Suprapubic skin (tissue), 4 donors: ENCODE measurements at regions not wholly inside any gene's neighbourhood (a gene's known extent, or its start where the extent isn't known, plus 50 kb on each side); places are given as distances from the start of the nearest gene placed in this dataset.
"Not testable (repeated sequence)": the region's sequence is repeated elsewhere in the genome, so short reads cannot be mapped to it uniquely, and the experiment has no call there.

Source experiments
- DNase-seq, 2 donors: peaks; one replicate each; pipeline ENCODE4 v3.0.0-alpha.2; 2019; ENCODE audit warnings: low spot score in 2 of 2
- H3K27ac ChIP-seq: fragments of 200-600 bp; sonication (generic); one replicate; pipeline ENCODE4 v1.5.1; 2019
- H3K27me3 ChIP-seq: fragments of 200-600 bp; sonication (generic); one replicate; pipeline ENCODE4 v1.5.1; 2019
- H3K36me3 ChIP-seq: fragments of 200-600 bp; sonication (generic); one replicate; pipeline ENCODE4 v1.5.1; 2019
- H3K4me1 ChIP-seq: fragments of 200-600 bp; sonication (generic); one replicate; pipeline ENCODE4 v1.5.1; 2019
- H3K4me3 ChIP-seq: fragments of 200-600 bp; sonication (generic); one replicate; pipeline ENCODE4 v1.5.1; 2019; ENCODE audit warnings: mild to moderate bottlenecking
- H3K9me3 ChIP-seq: fragments of 200-600 bp; sonication (generic); one replicate; pipeline ENCODE4 v1.5.1; 2019
- EP300 ChIP-seq: sonication (generic); formaldehyde crosslinking; IDR thresholded peaks from one replicate; pipeline ENCODE4 v1.6.1; 2017; ENCODE audit warnings: antibody characterized with exemption
- POLR2A ChIP-seq, 2 donors: fragments of 450-650 bp; IDR thresholded peaks; one replicate each; pipeline ENCODE4 v1.6.1; 2017; ENCODE audit warnings: antibody characterized with exemption in 2 of 2, mild to moderate bottlenecking in 2 of 2, moderate library complexity in 2 of 2
- POLR2AphosphoS5 ChIP-seq, 3 donors: sonication (generic); formaldehyde crosslinking; IDR thresholded peaks; one replicate each; pipeline ENCODE4 v1.6.1; 2017; ENCODE audit warnings: antibody characterized with exemption in 3 of 3
- WGBS: methylation state at CpG from one replicate; pipeline ENCODE4 v1.1.5; 2018; 5-methylcytosine and 5-hydroxymethylcytosine counted together
- TF ChIP-seq, protein P1 (sequence below), 2 donors: fragments of 200-600 bp in 1 of 2; fragments of 450-650 bp in 1 of 2; sonication (generic) in 1 of 2; IDR thresholded peaks; one replicate each; pipeline ENCODE4 v1.5.1; 2016 to 2019; ENCODE audit warnings: antibody characterized with exemption in 2 of 2, mild to moderate bottlenecking in 1 of 2, moderate library complexity in 1 of 2

- TF ChIP-seq, protein P1, sequence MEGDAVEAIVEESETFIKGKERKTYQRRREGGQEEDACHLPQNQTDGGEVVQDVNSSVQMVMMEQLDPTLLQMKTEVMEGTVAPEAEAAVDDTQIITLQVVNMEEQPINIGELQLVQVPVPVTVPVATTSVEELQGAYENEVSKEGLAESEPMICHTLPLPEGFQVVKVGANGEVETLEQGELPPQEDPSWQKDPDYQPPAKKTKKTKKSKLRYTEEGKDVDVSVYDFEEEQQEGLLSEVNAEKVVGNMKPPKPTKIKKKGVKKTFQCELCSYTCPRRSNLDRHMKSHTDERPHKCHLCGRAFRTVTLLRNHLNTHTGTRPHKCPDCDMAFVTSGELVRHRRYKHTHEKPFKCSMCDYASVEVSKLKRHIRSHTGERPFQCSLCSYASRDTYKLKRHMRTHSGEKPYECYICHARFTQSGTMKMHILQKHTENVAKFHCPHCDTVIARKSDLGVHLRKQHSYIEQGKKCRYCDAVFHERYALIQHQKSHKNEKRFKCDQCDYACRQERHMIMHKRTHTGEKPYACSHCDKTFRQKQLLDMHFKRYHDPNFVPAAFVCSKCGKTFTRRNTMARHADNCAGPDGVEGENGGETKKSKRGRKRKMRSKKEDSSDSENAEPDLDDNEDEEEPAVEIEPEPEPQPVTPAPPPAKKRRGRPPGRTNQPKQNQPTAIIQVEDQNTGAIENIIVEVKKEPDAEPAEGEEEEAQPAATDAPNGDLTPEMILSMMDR (IDR thresholded peaks at IDR 0.05): no peak
- TF ChIP-seq EP300 (no peak), POLR2AphosphoS5 (IDR thresholded peaks at IDR 0.05) (no peak), POLR2A (IDR thresholded peaks at IDR 0.05) (no peak)
- H3K4me3 ChIP-seq: no peak overlapping the region
- no peaks in the 10 kb centered on the region for H3K4me1 ChIP-seq
- H3K9me3 ChIP-seq: no peaks in the 10 kb centered on the region
- no peaks in the 10 kb centered on the region for H3K27me3 ChIP-seq
- no peaks in the 10 kb centered on the region for H3K36me3 ChIP-seq
- no peak overlapping the region for H3K27ac ChIP-seq
- peak in 1 of 2 donors; percentile 55 for DNase-seq
- 89% methylated on average over 15 of the region's 15 CpGs for WGBS
These were observed 179.3 kb downstream of the POTEB3 start for GRCh38 chr15:21260966-21261395.

DNA sequence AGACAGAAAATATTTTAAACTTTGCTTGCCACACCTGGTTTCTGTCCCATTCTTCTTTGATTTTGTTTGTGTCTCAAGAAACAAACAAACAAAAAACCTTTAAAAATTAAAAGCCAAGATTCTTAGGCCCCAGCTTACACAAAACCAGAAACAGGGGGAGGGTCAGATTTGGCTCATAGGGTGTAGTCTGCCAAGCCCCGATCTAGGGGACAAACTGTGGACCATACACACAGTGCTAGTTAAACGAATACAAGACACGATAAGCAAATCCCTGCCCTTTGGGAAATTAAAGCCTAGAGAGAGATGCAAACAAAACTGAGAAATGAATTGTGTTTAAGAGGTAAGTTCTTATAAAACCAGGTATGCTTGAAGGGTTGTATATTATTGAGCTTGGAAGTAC lies 181.7 kb downstream of the POTEB3 start:
- not testable (repeated sequence) for DNase-seq, H3K36me3 ChIP-seq, H3K27ac ChIP-seq, H3K4me3 ChIP-seq, H3K27me3 ChIP-seq, H3K9me3 ChIP-seq, H3K4me1 ChIP-seq
- WGBS: 87% methylated on average over 3 of the region's 3 CpGs

DNA sequence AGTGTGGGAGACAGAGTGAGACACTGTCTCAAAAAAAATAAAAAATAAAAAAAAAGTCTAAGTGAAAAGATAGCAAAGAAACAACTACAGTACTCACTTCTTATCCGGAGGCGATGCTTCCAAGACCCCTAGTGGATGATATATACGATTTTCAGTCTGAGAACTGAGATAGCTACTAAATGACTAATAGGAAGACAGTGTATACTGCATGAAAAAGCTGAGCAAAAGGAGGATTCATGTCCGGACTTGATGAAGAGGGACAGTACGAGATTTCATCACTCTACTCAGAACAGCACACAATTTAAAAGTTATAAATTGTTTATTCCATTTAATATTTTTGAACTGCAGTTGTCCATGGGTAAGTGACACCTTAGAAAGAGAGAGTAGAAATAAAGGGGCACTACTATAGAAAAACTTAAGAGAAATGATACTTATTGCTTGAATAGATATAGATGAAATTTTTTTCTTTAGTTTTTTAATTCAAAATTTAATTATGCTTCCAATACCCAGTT lies 190.7 kb downstream of the POTEB3 start:
- 70% methylated on average over 5 of the region's 5 CpGs for WGBS
- DNase-seq: not testable (repeated sequence)

More for the DNA sequence above, 190.7 kb downstream of the POTEB3 start:
- H3K4me1 ChIP-seq, H3K27me3 ChIP-seq, H3K36me3 ChIP-seq, H3K27ac ChIP-seq, H3K4me3 ChIP-seq, H3K9me3 ChIP-seq: not testable (repeated sequence)
